GM18873 (cell line): ENCODE measurements at regions not wholly inside any gene's neighbourhood (a gene's known extent, or its start where the extent isn't known, plus 50 kb on each side); places are given as distances from the start of the nearest gene placed in this dataset.
"Not testable (repeated sequence)": the region's sequence is repeated elsewhere in the genome, so short reads cannot be mapped to it uniquely, and the experiment has no call there.

Source experiments
- ATAC-seq: cut with Tn5 transposase; IDR thresholded peaks from one replicate; pipeline ENCODE4 v1.9.1; 2021; ENCODE audit warnings: mild to moderate bottlenecking, moderate library complexity, moderate number of reproducible peaks; ENCODE audit not compliant: unreplicated experiment, low FRiP score

DNA sequence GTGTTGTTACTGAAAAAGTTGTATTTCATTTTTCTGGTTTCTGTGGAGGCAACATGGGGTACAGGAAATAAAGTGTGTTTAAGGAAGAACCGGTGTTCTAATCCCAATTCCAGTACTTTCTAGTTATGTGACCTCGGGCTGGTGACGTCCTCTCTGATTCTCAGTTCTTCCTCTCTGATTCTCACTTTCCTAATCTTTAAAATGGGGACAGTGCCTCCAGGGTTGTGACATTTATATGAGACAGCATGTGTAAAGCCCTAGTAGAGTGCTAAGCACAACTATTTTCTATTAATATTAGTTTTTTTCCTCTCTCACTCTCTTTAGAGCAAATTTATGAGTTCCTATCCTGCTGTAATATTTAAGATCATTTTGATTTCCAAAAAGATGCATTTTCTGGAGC lies 50.9 kb upstream of the PTPDC1 start:
- no peak for ATAC-seq

- no peak for ATAC-seq
Observed at GRCh38 chr9:94031946-94032345, 52.3 kb upstream of the PTPDC1 start.

DNA sequence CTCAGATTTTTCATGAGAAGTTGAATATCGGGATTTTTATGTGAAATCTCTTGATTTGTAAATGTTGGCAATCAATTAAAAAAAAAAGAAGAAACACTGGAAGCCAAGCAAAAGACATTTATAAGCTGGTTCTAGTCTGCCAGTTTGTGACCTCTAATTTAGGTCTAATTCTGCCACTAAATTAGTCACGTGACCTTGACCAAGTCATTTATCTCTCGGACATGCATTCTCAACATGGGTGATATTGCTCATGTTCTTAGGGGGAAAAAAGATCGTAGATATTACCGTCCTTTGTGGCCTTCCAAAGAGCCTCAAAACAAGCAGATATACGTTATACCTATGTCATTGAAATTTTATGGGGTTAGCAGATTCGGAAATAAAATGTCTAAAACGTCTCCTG lies 52.9 kb upstream of the PTPDC1 start:
- no peak for ATAC-seq

DNA sequence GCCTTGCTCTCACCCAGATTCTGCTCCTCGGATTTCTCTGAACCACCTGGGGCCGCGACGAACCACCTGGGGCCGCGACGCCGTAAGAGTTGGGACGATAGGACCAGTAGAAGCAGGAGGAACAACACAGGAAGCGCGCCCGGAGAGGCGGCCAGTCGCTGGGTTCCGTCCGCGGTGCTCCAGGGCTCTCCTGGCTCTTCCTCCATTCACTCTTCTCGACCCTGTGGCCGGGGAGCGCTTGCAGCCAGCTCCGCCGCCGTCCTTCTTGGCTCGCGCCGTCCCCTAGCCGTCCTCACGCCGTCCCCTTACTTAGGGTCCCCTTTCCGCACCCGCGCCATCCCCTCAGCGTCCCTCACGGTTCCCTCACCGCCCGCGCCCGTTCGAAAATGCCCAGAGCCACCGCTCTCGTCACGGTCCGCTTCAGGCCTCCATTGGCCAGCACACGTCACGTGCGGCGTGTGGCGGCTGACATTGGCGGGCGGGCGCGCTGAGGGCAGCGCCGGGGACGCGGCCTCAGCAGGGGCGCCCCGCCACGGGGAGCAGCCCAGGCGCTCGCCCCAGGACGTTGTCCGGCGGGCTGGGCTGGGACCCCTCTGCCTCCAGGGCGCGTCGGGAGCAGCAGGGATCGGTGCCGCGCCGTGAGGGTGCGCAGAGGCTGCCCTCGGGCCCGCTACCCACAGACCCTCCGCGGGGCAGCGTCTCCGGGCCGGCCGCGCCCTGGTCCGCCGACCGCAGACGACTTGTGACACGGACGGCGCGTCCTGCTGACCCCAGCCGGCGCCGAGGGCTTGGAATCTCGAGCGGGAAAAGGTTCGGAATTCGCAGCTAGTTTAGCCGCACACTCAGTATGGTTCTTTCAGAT lies 53.7 kb upstream of the PTPDC1 start:
- ATAC-seq, result peak; percentile 91

DNA sequence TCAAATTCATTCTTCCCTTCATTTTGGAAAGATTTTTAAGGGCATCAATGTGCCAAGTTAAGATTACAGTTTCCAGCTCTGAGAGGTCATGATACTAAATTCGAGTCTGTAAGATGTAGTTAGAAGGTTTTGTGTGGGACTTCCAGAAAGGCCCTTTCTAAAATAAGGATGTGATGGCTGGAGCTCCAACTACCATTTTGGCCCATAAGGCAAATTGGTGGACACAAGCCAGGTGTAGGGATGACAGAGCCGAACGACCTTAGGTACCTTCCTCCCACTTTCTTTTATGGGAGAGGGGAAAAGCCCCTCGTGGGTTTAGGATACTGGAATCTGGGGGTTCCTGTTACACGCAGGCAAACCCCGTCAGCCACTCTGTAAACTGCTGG lies 54.3 kb upstream of the PTPDC1 start:
- no peak for ATAC-seq

- no peak for ATAC-seq
Observed at GRCh38 chr9:94026816-94027215, 57.4 kb upstream of the PTPDC1 start.

- ATAC-seq, result not testable (repeated sequence)
Observed at GRCh38 chr9:94022476-94022875, 61.8 kb upstream of the PTPDC1 start.

GRCh38 chr9:94020836-94021235 lies 63.4 kb upstream of the PTPDC1 start:
- ATAC-seq, result not testable (repeated sequence)

- ATAC-seq, result no peak
Observed at GRCh38 chr9:94018628-94019027, 63.5 kb upstream of the BARX1 start.

GRCh38 chr9:94017939-94018531 lies 62.9 kb upstream of the BARX1 start:
- ATAC-seq, result no peak

DNA sequence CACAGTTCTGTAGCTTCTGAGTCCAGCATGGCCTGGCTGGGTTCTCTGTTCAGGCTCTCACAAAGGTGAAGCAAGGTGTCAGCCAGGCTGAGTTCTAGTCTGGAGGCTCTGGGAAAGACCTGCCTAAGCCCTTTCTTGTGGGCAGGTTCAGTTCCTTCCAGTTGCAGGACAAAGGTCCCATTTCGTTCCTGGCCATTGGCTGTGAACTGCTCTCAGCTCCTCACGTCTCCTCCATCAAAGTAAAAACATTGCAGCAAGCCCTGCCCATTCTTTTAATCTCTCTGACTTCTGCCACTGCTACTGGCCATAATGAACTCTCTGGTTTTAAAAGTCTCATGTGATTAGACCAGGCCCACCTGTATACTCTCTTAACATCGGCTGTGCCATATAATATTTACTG lies 61.6 kb upstream of the BARX1 start:
- no peak for ATAC-seq

DNA sequence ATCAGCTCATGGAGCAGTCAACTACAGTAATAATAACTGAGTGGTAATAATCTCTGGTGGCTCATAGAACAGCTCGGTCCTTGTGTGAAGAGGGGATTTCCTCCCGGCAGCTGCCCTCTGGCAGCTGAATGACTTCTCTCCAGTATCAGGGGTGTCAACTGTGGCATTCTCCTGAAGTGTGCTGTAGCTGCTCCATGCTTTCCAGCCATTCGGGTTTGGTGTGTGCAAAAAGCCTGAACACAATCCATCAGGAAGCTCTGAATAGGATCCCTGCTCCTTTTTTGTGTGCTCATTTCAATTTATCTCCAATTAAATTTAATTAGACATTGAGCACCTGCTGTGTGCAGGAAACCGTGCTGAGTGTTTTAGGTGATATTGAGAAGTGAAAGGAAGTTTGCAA lies 59.8 kb upstream of the BARX1 start:
- no peak for ATAC-seq

- ATAC-seq, result no peak
Observed at GRCh38 chr9:94014066-94014654, 59.0 kb upstream of the BARX1 start.

- no peak for ATAC-seq
Observed at GRCh38 chr9:94010980-94011533, 55.9 kb upstream of the BARX1 start.

GRCh38 chr9:94005272-94005901 lies 50.2 kb upstream of the BARX1 start:
- ATAC-seq, result no peak
